GM21447 (cell line): ENCODE measurements at regions not wholly inside any gene's neighbourhood (a gene's known extent, or its start where the extent isn't known, plus 50 kb on each side); places are given as distances from the start of the nearest gene placed in this dataset.

Experiments
- ATAC-seq: cut with Tn5 transposase; IDR thresholded peaks from one replicate; pipeline ENCODE4 v1.9.1; 2021; ENCODE audit not compliant: unreplicated experiment

GRCh38 chr2:42962508-42962953, 170.1 kb upstream of the HAAO start:
- no peak for ATAC-seq

DNA sequence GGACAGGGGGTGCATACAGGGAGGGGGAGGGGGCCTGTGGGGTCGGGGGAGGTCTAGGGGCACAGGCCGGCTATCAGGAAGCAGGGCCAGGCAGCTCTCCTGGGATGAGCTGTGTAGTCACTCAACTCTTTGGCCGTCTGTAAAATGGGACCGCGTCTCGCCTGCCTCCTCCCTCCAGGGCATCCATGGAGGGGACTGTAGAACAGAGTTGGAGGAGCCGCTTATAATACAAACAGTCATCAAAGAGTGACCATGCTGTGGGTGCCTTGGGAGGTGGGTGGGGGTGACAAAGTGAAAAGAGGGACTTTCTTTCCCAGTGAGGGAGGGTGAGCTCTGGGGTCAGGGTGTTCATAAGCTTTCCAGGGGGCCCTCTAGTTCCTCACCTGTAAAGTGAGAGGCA, 169.6 kb upstream of the HAAO start:
- no peak for ATAC-seq

DNA sequence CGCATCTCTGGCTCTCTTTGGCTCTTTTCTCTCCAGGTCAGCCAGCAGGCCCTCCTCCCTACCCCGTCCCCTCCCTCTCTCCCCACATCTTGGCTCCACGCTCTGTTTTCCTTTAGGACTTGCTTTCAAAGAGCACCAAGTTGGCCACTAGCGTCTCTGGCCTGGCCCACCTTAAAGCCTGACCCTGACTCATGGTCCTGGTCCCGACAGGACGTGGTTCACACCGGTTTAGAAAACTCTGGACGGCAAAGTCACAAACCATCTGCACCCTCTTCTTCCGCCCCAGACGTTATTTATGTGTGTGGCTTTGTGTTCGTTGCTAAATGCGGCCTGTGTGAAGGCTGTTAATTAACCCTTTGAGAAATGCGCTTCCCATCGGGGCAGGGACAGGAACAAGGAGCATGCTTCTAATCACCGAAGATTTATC, 169.0 kb upstream of the HAAO start:
- ATAC-seq = no peak

DNA sequence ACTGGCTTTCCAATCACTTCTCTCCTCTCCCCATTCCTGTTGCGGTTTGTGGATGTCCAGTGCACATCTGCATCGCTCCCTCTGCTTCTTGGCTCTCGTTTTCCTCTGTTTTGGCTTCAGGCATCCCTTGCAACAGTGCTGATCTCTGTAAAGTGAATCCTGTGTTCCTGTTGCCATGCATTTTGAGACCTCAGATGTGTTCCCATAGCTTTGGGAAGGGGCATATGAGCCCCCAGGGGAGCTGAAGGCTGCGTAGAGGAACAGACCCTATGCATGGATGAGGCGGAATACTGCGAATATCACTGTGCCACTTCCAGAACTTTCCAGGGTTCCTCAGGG, 168.4 kb upstream of the HAAO start:
- ATAC-seq = no peak

GRCh38 chr2:42960002-42960841, 167.8 kb upstream of the HAAO start:
- no peak for ATAC-seq

DNA sequence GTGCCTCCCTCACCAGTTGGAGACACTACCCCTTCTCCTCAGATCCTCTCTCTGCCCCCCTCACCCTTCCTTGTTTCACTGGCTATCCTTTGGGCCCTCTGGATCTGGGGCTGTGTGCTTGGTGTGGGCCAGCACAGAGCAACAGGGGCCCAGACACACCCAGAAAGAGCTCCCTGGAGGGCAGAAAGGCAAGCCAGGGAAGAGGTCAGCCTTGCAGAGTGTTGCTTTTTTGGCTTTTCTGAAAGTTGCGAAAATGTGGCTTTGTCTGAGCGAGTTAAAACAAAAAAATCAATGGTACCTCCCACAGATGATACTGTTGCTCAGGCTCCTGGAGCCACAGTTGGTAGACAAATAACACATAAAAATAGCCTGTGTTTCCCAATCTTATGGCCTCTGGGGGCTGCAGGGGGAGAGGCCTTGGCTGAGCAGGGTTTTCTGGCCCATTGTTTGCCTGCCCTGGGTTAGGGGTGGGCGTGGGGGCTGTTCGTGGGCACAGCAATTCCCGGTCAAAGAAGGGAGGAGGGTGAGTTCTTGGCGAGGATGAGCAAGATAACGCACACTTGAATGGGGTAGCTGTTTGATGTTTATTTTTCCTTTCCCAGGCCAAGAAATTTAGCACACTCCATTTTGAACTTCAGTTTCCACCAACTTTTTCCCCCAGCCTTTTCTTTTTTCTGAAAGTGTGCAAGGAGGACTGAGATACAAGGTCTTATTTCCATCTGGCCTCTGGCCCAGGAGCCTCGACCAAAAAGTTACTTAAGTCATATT, 167.0 kb upstream of the HAAO start:
- ATAC-seq = no peak

GRCh38 chr2:42958741-42959233, 166.4 kb upstream of the HAAO start:
- no peak for ATAC-seq

DNA sequence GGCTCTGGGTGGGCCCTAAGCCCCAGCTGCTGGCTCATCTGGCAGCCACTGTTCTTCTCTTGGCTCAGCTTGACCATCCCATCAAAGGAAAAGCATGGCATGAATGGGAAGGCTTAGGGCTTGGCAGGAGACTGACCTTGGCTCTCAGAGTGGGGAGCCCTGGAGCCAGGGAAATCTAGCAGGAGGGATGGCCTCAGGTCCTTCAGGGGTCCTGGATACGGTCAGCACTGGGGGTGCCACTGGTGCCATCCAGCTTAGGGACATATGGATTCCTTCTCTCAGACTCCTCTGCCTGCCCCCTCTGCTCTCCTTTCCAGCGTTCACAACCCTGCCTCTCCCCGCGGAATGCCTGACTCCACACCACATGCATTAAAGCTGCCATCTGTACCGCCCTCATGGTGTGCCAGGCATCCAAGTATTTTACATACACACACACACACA, 165.5 kb upstream of the HAAO start:
- ATAC-seq = no peak

GRCh38 chr2:42957109-42957860, 164.9 kb upstream of the HAAO start:
- ATAC-seq = no peak

GRCh38 chr2:42954227-42954962, 162.0 kb upstream of the HAAO start:
- no peak for ATAC-seq

DNA sequence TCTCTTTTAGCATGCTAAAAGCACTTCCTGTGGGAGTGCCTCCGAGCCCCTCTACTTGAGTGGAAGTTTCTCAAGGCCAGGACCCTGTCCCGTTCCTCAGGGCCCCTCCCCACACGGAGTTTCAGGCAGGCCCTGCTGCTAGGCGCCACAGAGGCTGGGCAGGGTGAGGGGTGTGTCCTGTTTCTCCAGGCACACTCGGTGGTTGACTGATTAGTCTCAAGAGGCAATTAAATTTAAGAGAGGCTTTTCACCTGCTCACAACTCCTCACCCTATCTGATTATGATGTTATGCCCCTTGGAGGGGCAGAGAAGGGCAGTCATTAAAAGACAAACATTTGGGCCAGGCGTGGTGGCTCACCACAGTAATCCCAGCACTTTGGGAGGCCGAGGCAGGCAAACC, 160.8 kb upstream of the HAAO start:
- ATAC-seq = no peak

DNA sequence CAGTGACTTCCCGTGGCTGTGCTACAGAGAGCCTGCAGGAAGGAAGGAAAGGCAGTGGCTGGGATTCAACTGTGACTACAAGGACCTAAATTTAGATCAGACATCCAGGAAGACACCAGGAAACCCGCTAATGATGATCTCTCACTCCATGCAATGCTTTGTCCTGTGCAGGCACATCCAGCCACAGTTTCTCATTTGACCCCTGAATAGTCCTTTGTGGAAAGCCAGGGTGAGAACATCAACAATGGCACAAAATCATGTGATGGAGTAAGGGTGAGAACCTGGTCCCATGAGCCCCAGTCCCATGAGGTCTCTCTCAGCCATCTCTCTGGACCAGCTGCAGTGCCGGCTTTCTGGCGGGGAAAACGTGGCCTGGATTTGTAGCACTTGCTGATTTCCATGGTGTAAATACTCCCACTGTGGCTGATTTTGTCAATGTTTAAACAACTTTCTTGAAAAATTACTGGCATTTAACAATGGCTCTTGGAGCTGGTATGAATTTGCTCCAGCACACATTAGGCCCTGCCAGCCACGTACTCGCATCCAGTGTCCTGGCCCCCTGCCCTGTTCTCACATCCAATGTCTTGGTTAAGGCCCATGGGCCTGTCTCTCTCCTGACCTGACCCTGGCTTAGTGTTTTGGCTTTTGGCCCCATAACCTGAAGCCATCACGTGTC, 159.0 kb upstream of the HAAO start:
- ATAC-seq = no peak

DNA sequence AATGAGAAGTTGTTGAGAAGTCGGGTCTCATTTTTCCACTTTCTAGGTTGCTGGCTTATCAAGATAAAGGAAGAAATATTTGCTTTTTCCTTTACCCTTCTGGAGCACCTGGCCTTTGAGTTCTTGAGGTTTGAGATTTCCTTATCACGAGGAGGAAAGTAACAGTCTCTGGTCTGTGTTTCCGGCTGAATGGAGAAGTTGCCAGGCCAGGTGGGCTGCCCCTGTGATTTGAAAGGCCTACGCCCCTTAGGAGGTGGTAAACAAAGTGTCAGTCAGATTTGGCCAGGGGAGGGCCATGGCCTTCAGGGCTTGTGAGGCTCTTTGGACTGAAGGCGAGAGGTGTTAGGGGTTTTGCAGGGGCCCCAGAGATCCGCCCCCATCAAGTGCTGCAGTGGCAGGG, 156.7 kb upstream of the HAAO start:
- ATAC-seq = no peak

- ATAC-seq = no peak
Measured at GRCh38 chr2:42947809-42948600, 155.6 kb upstream of the HAAO start.

DNA sequence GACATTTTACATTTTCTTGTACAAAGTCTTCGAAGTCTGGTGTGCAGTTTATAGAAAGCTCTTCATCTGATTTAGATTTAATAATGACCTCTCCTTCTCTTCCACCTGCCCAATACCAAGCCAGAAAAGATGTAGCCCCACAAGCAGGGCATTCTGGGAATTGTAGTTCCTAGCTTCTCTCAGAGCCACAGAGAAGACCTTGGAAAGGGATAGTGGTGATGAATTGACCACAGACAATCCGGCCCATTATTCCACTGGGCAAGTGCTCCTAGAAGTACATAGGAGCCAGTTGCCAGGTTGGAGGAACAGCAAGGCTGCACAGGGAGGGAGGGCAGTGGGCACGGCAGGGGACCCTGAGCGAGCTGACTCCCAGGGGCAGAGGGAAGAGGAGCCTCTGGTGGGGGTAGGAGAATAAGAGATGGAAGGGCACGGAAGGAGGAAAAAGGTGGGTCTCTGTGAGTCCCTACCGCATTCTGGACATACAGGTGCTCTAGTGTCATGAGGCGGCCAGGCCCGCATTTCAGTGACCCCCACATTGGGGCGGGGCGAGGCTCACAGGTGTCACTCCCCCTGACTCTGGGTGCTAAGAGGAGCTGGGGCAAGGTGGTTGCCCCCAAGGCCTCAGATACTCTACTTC, 152.5 kb upstream of the HAAO start:
- ATAC-seq = no peak

GRCh38 chr2:42942990-42943493, 150.7 kb upstream of the HAAO start:
- no peak for ATAC-seq

GRCh38 chr2:42942214-42942989, 150.0 kb upstream of the HAAO start:
- no peak for ATAC-seq

GRCh38 chr2:42941633-42942176, 149.3 kb upstream of the HAAO start:
- ATAC-seq = no peak
